ENCODE measurements at regions not wholly inside any gene's neighbourhood (a gene's known extent, or its start where the extent isn't known, plus 50 kb on each side); places are given as distances from the start of the nearest gene placed in this dataset.

GRCh38 chr1:218066332-218066731 lies 218.8 kb upstream of the RRP15 start:
- Histone ChIP-seq H3K23me2 (ENCODE audit: low read depth, low read length) (no peaks in the 10 kb centered on the region), H3K27me3 (replicated peaks in 1 of 4; ENCODE audit: control insufficient read depth in 3 of 4, extremely low read depth in 1 of 4, insufficient read depth in 3 of 4, low read length in 3 of 4) (no peaks in the 10 kb centered on the region), H4K20me1 (replicated peaks in 1 of 2; ENCODE audit: control insufficient read depth in 1 of 2, insufficient read depth in 2 of 2, low read length in 2 of 2) (no peaks in the 10 kb centered on the region), H3K14ac (ENCODE audit: insufficient read length) (no peak overlapping the region), H3K4ac (replicated peaks; ENCODE audit: insufficient read length, low read depth, low read length) (no peak overlapping the region), H4K91ac (replicated peaks; ENCODE audit: insufficient read length, low read length) (no peak overlapping the region), H3K36me3 (ENCODE audit: control insufficient read depth in 2 of 4, insufficient read depth in 4 of 4, low read length in 3 of 4) (no peaks in the 10 kb centered on the region), H3K79me2 (ENCODE audit: control insufficient read depth in 1 of 2, insufficient read depth in 2 of 2, low read length in 2 of 2) (no peaks in the 10 kb centered on the region), H3K23ac (ENCODE audit: insufficient read length) (no peak overlapping the region), H4K5ac (ENCODE audit: insufficient read length, low read depth, low read length) (no peak overlapping the region), H3K4me1 (replicated peaks in 1 of 4; ENCODE audit: control insufficient read depth in 3 of 4, insufficient read depth in 4 of 4, low read length in 3 of 4) (no peaks in the 10 kb centered on the region), H2BK12ac (ENCODE audit: low read depth, low read length) (no peak overlapping the region), H2BK15ac (ENCODE audit: low read length) (no peak overlapping the region), H3K27ac (ENCODE audit: low read depth, low read length) (no peak overlapping the region), H2AFZ (ENCODE audit: low read length) (no peak overlapping the region), H3K18ac (ENCODE audit: extremely low read depth, low read length) (no peak overlapping the region), H3K4me3 (ENCODE audit: extremely low read depth in 1 of 4, insufficient read depth in 2 of 4, low read depth in 3 of 4, low read length in 4 of 4) (no peak overlapping the region), H3K79me1 (ENCODE audit: low read depth, low read length) (no peaks in the 10 kb centered on the region), H3K9me3 (ENCODE audit: insufficient read depth in 2 of 2, low read depth in 1 of 2, low read length in 1 of 2) (no peaks in the 10 kb centered on the region), H3K4me2 (ENCODE audit: insufficient read depth in 1 of 2, low read depth in 2 of 2, low read length in 2 of 2) (no peak overlapping the region), H2BK5ac (ENCODE audit: low read depth, low read length) (no peak overlapping the region), H3K56ac (replicated peaks; ENCODE audit: insufficient read length, low read depth, low read length) (no peak overlapping the region), H2BK120ac (replicated peaks; ENCODE audit: low read depth, low read length) (no peak overlapping the region), H4K8ac (ENCODE audit: extremely low read depth, insufficient read depth, low read length) (no peak overlapping the region), H2BK20ac (ENCODE audit: low read length) (no peak overlapping the region), H3K9ac (replicated peaks in 1 of 4; ENCODE audit: extremely low read depth in 1 of 4, low read depth in 3 of 4, low read length in 3 of 4) (no peak overlapping the region), H2AK5ac (ENCODE audit: low read depth, low read length) (no peak overlapping the region)
- WGBS, 2 experiments (ENCODE audit: extremely low coverage in 1 of 2, insufficient coverage in 1 of 2, insufficient read length in 1 of 2, insufficient replicate concordance in 2 of 2, low coverage in 1 of 2, low lambda C conversion rate in 2 of 2, missing lambda C conversion rate in 1 of 2), result 89% methylated on average over 3 of the region's 3 CpGs; no CpG with 5 or more reads in 1 of the 2 experiments
- DNase-seq (ENCODE audit: low read depth in 1 of 2, low spot score in 2 of 2) (no peak), FAIRE-seq (no peak)
- ChIA-PET CTCF (ENCODE audit: partially characterized antibody) (no interaction called here), POLR2A (ENCODE audit: partially characterized antibody) (no interaction called here)
- TF ChIP-seq YY1 (IDR thresholded peaks at IDR 0.05; ENCODE audit: low read depth, low read length), result no peak
- TF ChIP-seq CREB1 (IDR thresholded peaks at IDR 0.05), result no peak
- TF ChIP-seq EGR1 (IDR thresholded peaks at IDR 0.05; ENCODE audit: borderline replicate concordance, low read depth, low read length), result no peak
- no peak for TF ChIP-seq BRCA1 (IDR thresholded peaks at IDR 0.05; ENCODE audit: low read depth, low read length)
- no peak for TF ChIP-seq NRF1 (IDR thresholded peaks at IDR 0.05; ENCODE audit: low read depth, low read length)
- no peak for TF ChIP-seq HDAC6 (IDR thresholded peaks at IDR 0.05; ENCODE audit: low read depth, low read length)
